PC-3 (cell line): ENCODE measurements at regions not wholly inside any gene's neighbourhood (a gene's known extent, or its start where the extent isn't known, plus 50 kb on each side); places are given as distances from the start of the nearest gene placed in this dataset.

ENCODE experiments used
- ATAC-seq: fragments of 200-7000 bp; cut with Tn5 transposase; 2 replicates; pipeline ENCODE4 v1.9.1; 2020; ENCODE audit warnings: mild to moderate bottlenecking, moderate library complexity
- BruUV-seq: library from RNA; stranded (reverse); fragments of 400-500 nt; replicated peaks from 2 replicates; lab custom pipeline; 2021; lab: Mats Ljungman, UMichigan
- CTCF ChIA-PET: fragments of 300-600 bp; sonication (Branson Sonifier 250); formaldehyde crosslinking; loops from one replicate; lab custom pipeline; 2022; ENCODE audit warnings: antibody characterized with exemption; lab: Charles Lee
- POLR2A ChIA-PET: fragments of 300-600 bp; sonication (Branson Sonifier 250); formaldehyde crosslinking; loops from one replicate; lab custom pipeline; 2022; ENCODE audit warnings: antibody characterized with exemption; ENCODE audit not compliant: unreplicated experiment; lab: Charles Lee
- DNase-seq: peaks from one replicate; pipeline ENCODE4 v3.0.0-alpha.2; 2015
- H2AFZ ChIP-seq: fragments of 300-600 bp; sonication (generic); 2 replicates; pipeline ENCODE4 v1.6.0; 2016; ENCODE audit warnings: antibody characterized with exemption, low read length
- H3F3A ChIP-seq: fragments of 300-600 bp; sonication (generic); one replicate; pipeline ENCODE4 v1.6.0; 2017; ENCODE audit warnings: antibody characterized with exemption, low read length, control low read depth, mild to moderate bottlenecking; ENCODE audit not compliant: unreplicated experiment
- H3K27ac ChIP-seq: fragments of 300-600 bp; sonication (generic); 2 replicates; pipeline ENCODE4 v1.5.1; 2016; ENCODE audit warnings: mild to moderate bottlenecking, low read length
- H3K27me3 ChIP-seq: fragments of 300-600 bp; sonication (generic); 2 replicates; pipeline ENCODE4 v1.6.1; 2016; ENCODE audit warnings: low read length, mixed read lengths
- H3K36me3 ChIP-seq: fragments of 300-600 bp; sonication (generic); 2 replicates; pipeline ENCODE4 v1.6.1; 2016; ENCODE audit warnings: low read depth, mixed run types, low read length, mixed read lengths
- H3K4me1 ChIP-seq: fragments of 300-600 bp; sonication (generic); 2 replicates; pipeline ENCODE4 v1.5.1; 2016; ENCODE audit warnings: low read length; ENCODE audit not compliant: insufficient read depth
- H3K4me2 ChIP-seq: fragments of 300-600 bp; sonication (generic); 2 replicates; pipeline ENCODE4 v1.6.0; 2016; ENCODE audit warnings: low read length
- H3K4me3 ChIP-seq: fragments of 300-600 bp; sonication (generic); 2 replicates; pipeline ENCODE4 v1.5.1; 2016; ENCODE audit warnings: mild to moderate bottlenecking, low read length, mixed read lengths
- H3K79me2 ChIP-seq: fragments of 300-600 bp; sonication (generic); 2 replicates; pipeline ENCODE4 v1.6.1; 2017; ENCODE audit warnings: low read length, mixed read lengths
- H3K9ac ChIP-seq: fragments of 300-600 bp; sonication (generic); 2 replicates; pipeline ENCODE4 v1.6.0; 2016; ENCODE audit warnings: mild to moderate bottlenecking, low read length
- H3K9me2 ChIP-seq: fragments of 300-600 bp; sonication (generic); replicated peaks from 2 replicates; pipeline ENCODE4 v1.6.1; 2016; ENCODE audit warnings: mixed run types, low read length, mixed read lengths
- H3K9me3 ChIP-seq: fragments of 300-600 bp; sonication (generic); 2 replicates; pipeline ENCODE4 v1.6.1; 2016; ENCODE audit warnings: low read length, mixed read lengths
- H4K20me1 ChIP-seq: fragments of 300-600 bp; sonication (generic); 2 replicates; pipeline ENCODE4 v1.6.1; 2016; ENCODE audit warnings: low read length, mixed read lengths
- CTCF ChIP-seq: fragments of 300-600 bp; sonication (generic); conservative IDR thresholded peaks from 2 replicates; pipeline ENCODE4 v1.5.1; 2017; ENCODE audit warnings: antibody characterized with exemption, low read depth, mild to moderate bottlenecking, low read length
- EZH2 ChIP-seq: fragments of 300-600 bp; sonication (generic); IDR thresholded peaks from one replicate; pipeline ENCODE4 v1.6.1; 2017; ENCODE audit warnings: antibody characterized with exemption, mild to moderate bottlenecking, low read length; ENCODE audit not compliant: unreplicated experiment
- EZH2phosphoT487 ChIP-seq: fragments of 300-600 bp; sonication (generic); IDR thresholded peaks from 2 replicates; pipeline ENCODE4 v1.6.1; 2018; ENCODE audit warnings: mild to moderate bottlenecking, antibody characterized with exemption, low read length, borderline replicate concordance
- intact Hi-C: fragments of 100-400 bp; cut with micrococcal nuclease; formaldehyde crosslinking; loops from 2 replicates; pipeline ENCODE4 v1.9.0; 2023

- no peak overlapping the region for H3K9ac ChIP-seq
- 0 out of 2 replicates have a peak, but pooled peaks cover 4% of the 10 kb centered on the region for H3K27me3 ChIP-seq
- H3K79me2 ChIP-seq = no peaks in the 10 kb centered on the region
- H4K20me1 ChIP-seq = no peaks in the 10 kb centered on the region
- TF ChIP-seq EZH2 = no peak
- TF ChIP-seq CTCF = no peak
- TF ChIP-seq EZH2phosphoT487 = no peak
- intact Hi-C loops = no loop called here
- no peak overlapping the region for H3K27ac ChIP-seq
- H3K4me2 ChIP-seq = no peak overlapping the region
- ChIA-PET POLR2A (no interaction called here), CTCF (no interaction called here)
- H3F3A ChIP-seq = no peaks in the 10 kb centered on the region
- DNase-seq (no peak), ATAC-seq (no peak)
- H3K4me1 ChIP-seq = no peaks in the 10 kb centered on the region
- H3K9me2 ChIP-seq = no peaks in the 10 kb centered on the region
- no peaks in the 10 kb centered on the region for H3K36me3 ChIP-seq
- no TSS peak for BruUV-seq
- no peak overlapping the region for H2AFZ ChIP-seq
- no peak overlapping the region for H3K4me3 ChIP-seq
- no peaks in the 10 kb centered on the region for H3K9me3 ChIP-seq
Measured at GRCh38 chr3:159522276-159522675, 466.4 kb upstream of the IL12A start.

GRCh38 chr3:159528251-159528895 lies 460.3 kb upstream of the IL12A start:
- Histone ChIP-seq H3K4me3 (no peak overlapping the region), H3K4me2 (no peak overlapping the region), H2AFZ (no peak overlapping the region), H3K27me3 (0 out of 2 replicates have a peak, but pooled peaks cover 7% of the 10 kb centered on the region), H3K79me2 (no peaks in the 10 kb centered on the region), H3K36me3 (no peaks in the 10 kb centered on the region), H4K20me1 (no peaks in the 10 kb centered on the region), H3K4me1 (no peaks in the 10 kb centered on the region), H3K27ac (no peak overlapping the region), H3K9ac (no peak overlapping the region), H3F3A (no peaks in the 10 kb centered on the region), H3K9me2 (no peaks in the 10 kb centered on the region), H3K9me3 (no peaks in the 10 kb centered on the region)
- BruUV-seq = no TSS peak
- intact Hi-C loops = no loop called here
- DNase-seq (no peak), ATAC-seq (no peak)
- POLR2A ChIA-PET = no interaction called here
- TF ChIP-seq EZH2phosphoT487 (no peak), EZH2 (no peak), CTCF (no peak)
- CTCF ChIA-PET = no interaction called here

- no peak overlapping the region for H3K4me2 ChIP-seq
- ChIA-PET CTCF (interaction anchor here (0.5 kb wide), 1 partner anchor 53 kb away, joined by 3 read pairs; no protein-coding TSS in a partner anchor), POLR2A (no interaction called here)
- no peaks in the 10 kb centered on the region for H4K20me1 ChIP-seq
- H3K27me3 ChIP-seq = 0 out of 2 replicates have a peak, but pooled peaks cover under 1% of the 10 kb centered on the region
- H3K36me3 ChIP-seq = no peaks in the 10 kb centered on the region
- no peaks in the 10 kb centered on the region for H3K79me2 ChIP-seq
- H3K9me3 ChIP-seq = no peaks in the 10 kb centered on the region
- ATAC-seq (no peak), DNase-seq (peak; percentile 7)
- intact Hi-C loops = no loop called here
- H3K4me3 ChIP-seq = no peak overlapping the region
- no peaks in the 10 kb centered on the region for H3K9me2 ChIP-seq
- H3K4me1 ChIP-seq = no peaks in the 10 kb centered on the region
- no peak overlapping the region for H3K27ac ChIP-seq
- BruUV-seq = no TSS peak
- no peak overlapping the region for H3K9ac ChIP-seq
- TF ChIP-seq EZH2 = no peak
- TF ChIP-seq EZH2phosphoT487 = no peak
- TF ChIP-seq CTCF = no peak
- H2AFZ ChIP-seq = no peak overlapping the region
- H3F3A ChIP-seq = no peaks in the 10 kb centered on the region
Measured at GRCh38 chr3:159532577-159532976, 456.1 kb upstream of the IL12A start.
